GM18502 (cell line): ENCODE measurements at regions not wholly inside any gene's neighbourhood (a gene's known extent, or its start where the extent isn't known, plus 50 kb on each side); places are given as distances from the start of the nearest gene placed in this dataset.
"Not testable (repeated sequence)": the region's sequence is repeated elsewhere in the genome, so short reads cannot be mapped to it uniquely, and the experiment has no call there.

Experiments used
- ATAC-seq: cut with Tn5 transposase; IDR thresholded peaks from one replicate; pipeline ENCODE4 v1.9.1; 2021; ENCODE audit warnings: mild to moderate bottlenecking; ENCODE audit not compliant: unreplicated experiment, poor library complexity

GRCh38 chr5:101290761-101291160 is 387.7 kb upstream of the ST8SIA4 start:
- ATAC-seq: not testable (repeated sequence)

- no peak for ATAC-seq
Observed at GRCh38 chr5:101288633-101289032, 385.6 kb upstream of the ST8SIA4 start.

GRCh38 chr5:101284736-101285375 is 381.8 kb upstream of the ST8SIA4 start:
- no peak for ATAC-seq

- ATAC-seq: not testable (repeated sequence)
Observed at GRCh38 chr5:101283938-101284337, 380.9 kb upstream of the ST8SIA4 start.

- no peak for ATAC-seq
Observed at GRCh38 chr5:101278917-101279316, 375.8 kb upstream of the ST8SIA4 start.

GRCh38 chr5:101278011-101278687 is 375.1 kb upstream of the ST8SIA4 start:
- ATAC-seq: no peak

- ATAC-seq: no peak
Observed at GRCh38 chr5:101271945-101272344, 368.9 kb upstream of the ST8SIA4 start.

- ATAC-seq: no peak
Observed at GRCh38 chr5:101271416-101271815, 368.3 kb upstream of the ST8SIA4 start.

- no peak for ATAC-seq
Observed at GRCh38 chr5:101260857-101261256, 357.8 kb upstream of the ST8SIA4 start.

- no peak for ATAC-seq
Observed at GRCh38 chr5:101253096-101253495, 350.0 kb upstream of the ST8SIA4 start.

GRCh38 chr5:101244621-101245020 is 341.5 kb upstream of the ST8SIA4 start:
- no peak for ATAC-seq

- ATAC-seq: no peak
Observed at GRCh38 chr5:101212942-101213514, 309.9 kb upstream of the ST8SIA4 start.

- no peak for ATAC-seq
Observed at GRCh38 chr5:101206534-101206933, 303.5 kb upstream of the ST8SIA4 start.

GRCh38 chr5:101205065-101205464 is 302.0 kb upstream of the ST8SIA4 start:
- ATAC-seq: not testable (repeated sequence)

- ATAC-seq: not testable (repeated sequence)
Observed at GRCh38 chr5:101180365-101180764, 277.3 kb upstream of the ST8SIA4 start.

- no peak for ATAC-seq
Observed at GRCh38 chr5:101176605-101177004, 273.5 kb upstream of the ST8SIA4 start.

GRCh38 chr5:101174981-101175380 is 271.9 kb upstream of the ST8SIA4 start:
- ATAC-seq: no peak

- ATAC-seq: no peak
Observed at GRCh38 chr5:101163088-101163487, 260.0 kb upstream of the ST8SIA4 start.

- no peak for ATAC-seq
Observed at GRCh38 chr5:101160002-101160401, 256.9 kb upstream of the ST8SIA4 start.

- no peak for ATAC-seq
Observed at GRCh38 chr5:101159006-101159405, 255.9 kb upstream of the ST8SIA4 start.

- ATAC-seq: no peak
Observed at GRCh38 chr5:101153526-101153925, 250.4 kb upstream of the ST8SIA4 start.

- ATAC-seq: no peak
Observed at GRCh38 chr5:101143526-101143925, 240.4 kb upstream of the ST8SIA4 start.
